AG10803 (cell line): ENCODE measurements at regions not wholly inside any gene's neighbourhood (a gene's known extent, or its start where the extent isn't known, plus 50 kb on each side); places are given as distances from the start of the nearest gene placed in this dataset.

Experiments
- DNase-seq: peaks from one replicate; pipeline ENCODE4 v3.0.0; 2010; ENCODE audit warnings: low read depth
- H3K4me3 ChIP-seq: 2 replicates; pipeline ENCODE4 v1.5.1; 2011; ENCODE audit warnings: mild to moderate bottlenecking, low read length, control low read depth
- CTCF ChIP-seq: conservative IDR thresholded peaks from 2 replicates; pipeline ENCODE4 v1.5.1; 2011; ENCODE audit warnings: mild to moderate bottlenecking, low read length, control low read depth, inconsistent platforms

DNA sequence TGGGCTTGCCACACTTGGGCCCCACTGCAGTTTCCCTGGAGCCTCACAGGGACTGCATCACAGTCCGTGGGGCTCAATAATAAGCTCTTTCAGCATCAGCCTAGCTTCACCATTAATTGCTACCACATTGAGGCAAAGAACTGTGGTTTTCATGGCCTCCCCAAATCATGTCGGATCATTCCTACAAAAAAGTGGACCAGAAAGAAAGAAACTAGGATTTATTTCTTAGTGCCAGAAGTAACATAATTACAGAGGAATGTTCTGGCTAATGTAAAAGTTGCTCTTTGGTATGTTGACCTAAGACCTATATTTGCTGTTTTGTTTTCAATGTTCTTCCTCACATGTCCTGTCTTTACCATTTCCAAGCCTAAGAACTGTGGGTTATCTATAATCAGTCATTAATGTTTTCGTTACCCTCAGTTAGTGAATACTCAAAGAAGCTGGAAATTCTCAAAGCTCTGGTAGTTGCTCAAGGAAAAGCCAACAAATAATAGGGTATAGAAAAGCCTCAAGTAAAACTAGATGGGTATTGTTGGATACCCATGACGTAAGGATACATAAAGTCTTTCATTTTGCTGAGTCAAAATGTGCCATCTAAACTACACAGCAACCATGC is 173.9 kb downstream of the LTN1 start:
- no peak overlapping the region for H3K4me3 ChIP-seq
- TF ChIP-seq CTCF, result no peak
- DNase-seq, result peak; percentile 87

DNA sequence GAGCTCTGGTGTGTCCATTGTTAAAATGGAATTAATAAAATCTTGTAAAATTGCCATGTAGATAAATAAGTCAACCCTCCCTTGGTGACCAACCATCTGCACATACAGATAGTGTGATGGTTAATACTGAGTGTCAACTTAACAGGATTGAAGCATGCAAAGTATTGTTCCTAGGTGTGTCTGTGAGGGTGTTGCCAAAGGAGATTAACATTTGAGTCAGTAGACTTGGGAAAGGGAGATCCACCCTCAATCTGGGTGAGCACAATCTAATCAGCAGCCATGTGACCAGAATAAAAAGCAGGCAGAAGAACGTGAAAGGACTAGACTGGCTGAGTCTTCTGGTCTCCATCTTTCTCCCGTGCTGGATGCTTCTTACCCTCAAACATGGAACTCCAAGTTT is 174.8 kb downstream of the LTN1 start:
- DNase-seq, result no peak
- no peak overlapping the region for H3K4me3 ChIP-seq
- no peak for TF ChIP-seq CTCF

DNA sequence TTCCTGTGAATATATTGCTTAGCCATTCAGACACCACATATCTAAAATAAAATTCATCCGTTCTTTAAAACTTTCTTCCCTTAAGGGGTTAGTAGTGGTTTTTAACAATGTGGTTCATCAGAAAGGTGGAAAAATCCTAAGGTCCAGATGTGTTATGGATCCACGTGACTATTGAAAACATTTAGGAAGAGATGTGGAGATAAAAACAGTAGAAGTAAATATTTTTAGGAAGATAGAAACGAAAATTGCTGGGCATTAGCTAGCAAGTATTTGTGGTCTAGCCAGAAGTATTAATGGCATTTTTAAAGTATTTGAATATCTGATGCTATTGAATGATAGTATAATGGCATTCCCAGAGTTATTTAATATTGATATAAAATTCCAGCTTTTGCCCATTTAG is 180.8 kb downstream of the LTN1 start:
- no peak for DNase-seq
- H3K4me3 ChIP-seq, result no peak overlapping the region
- no peak for TF ChIP-seq CTCF

- H3K4me3 ChIP-seq, result no peak overlapping the region
- TF ChIP-seq CTCF, result no peak
- DNase-seq, result no peak
These were observed 181.7 kb downstream of the LTN1 start for GRCh38 chr21:28810826-28811524.

GRCh38 chr21:28805885-28806284 is 186.8 kb downstream of the LTN1 start:
- no peak overlapping the region for H3K4me3 ChIP-seq
- DNase-seq, result peak; percentile 86
- no peak for TF ChIP-seq CTCF

GRCh38 chr21:28804089-28804670 is 188.5 kb downstream of the LTN1 start:
- no peak for DNase-seq
- no peak overlapping the region for H3K4me3 ChIP-seq
- no peak for TF ChIP-seq CTCF

DNA sequence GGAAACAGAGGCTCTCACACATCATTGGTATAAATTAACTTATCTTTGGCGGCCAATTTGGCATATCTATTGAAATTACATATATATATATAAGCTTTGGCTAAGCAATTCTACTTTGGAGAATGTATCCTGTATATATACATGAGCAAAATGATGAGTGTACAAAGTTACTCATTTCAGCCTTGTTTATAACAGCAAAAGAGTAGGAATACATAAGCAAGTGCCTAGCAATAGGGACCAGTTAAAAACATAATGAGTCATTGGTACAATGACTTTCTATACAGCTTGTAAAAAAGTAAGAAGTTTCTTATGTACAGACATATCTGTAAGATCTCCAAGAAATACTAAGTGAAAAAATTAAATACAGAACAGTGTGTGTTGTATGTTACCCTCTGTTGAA is 190.8 kb downstream of the LTN1 start:
- DNase-seq, result no peak
- no peak for TF ChIP-seq CTCF
- H3K4me3 ChIP-seq, result no peak overlapping the region
